H1 (cell line): ENCODE measurements at regions not wholly inside any gene's neighbourhood (a gene's known extent, or its start where the extent isn't known, plus 50 kb on each side); places are given as distances from the start of the nearest gene placed in this dataset.

Experiments
- CTCF ChIA-PET: fragments of 300-600 bp; sonication (Branson Sonifier 250); formaldehyde crosslinking; loops from one replicate; lab custom pipeline; 2021; ENCODE audit not compliant: partially characterized antibody; lab: Charles Lee
- POLR2A ChIA-PET: fragments of 300-600 bp; sonication (Branson Sonifier 250); formaldehyde crosslinking; loops from one replicate; lab custom pipeline; 2021; ENCODE audit warnings: inconsistent platforms; ENCODE audit not compliant: partially characterized antibody; lab: Charles Lee
- DNase-seq, 2 experiments: peaks; one replicate each; pipeline versions ENCODE4 v3.0.0 to v3.0.0-alpha.2; 2010 to 2022; ENCODE audit warnings: low spot score in 2 of 2, low read depth in 1 of 2, mixed read lengths in 1 of 2
- FAIRE-seq: peaks from 2 replicates; lab custom pipeline; 2011; peaks lifted over from hg19 to GRCh38; lab: Jason Lieb, UNC
- H2AFZ ChIP-seq: 2 replicates; pipeline ENCODE4 v1.8.1; 2012; ENCODE audit warnings: low read length, inconsistent platforms
- H2AK5ac ChIP-seq: 2 replicates; pipeline ENCODE4 v1.6.1; 2013; ENCODE audit warnings: low read depth, low read length
- H2BK120ac ChIP-seq: replicated peaks from 2 replicates; pipeline ENCODE3; 2013; ENCODE audit warnings: low read depth, low read length, inconsistent platforms
- H2BK12ac ChIP-seq: 2 replicates; pipeline ENCODE4 v1.6.1; 2013; ENCODE audit warnings: low read depth, low read length
- H2BK15ac ChIP-seq: 2 replicates; pipeline ENCODE4 v1.6.1; 2013; ENCODE audit warnings: low read length
- H2BK20ac ChIP-seq: 2 replicates; pipeline ENCODE4 v1.6.1; 2013; ENCODE audit warnings: low read length
- H2BK5ac ChIP-seq: 2 replicates; pipeline ENCODE4 v1.6.1; 2013; ENCODE audit warnings: low read depth, low read length
- H3K14ac ChIP-seq: 2 replicates; pipeline ENCODE4 v1.6.1; 2013; ENCODE audit warnings: inconsistent platforms; ENCODE audit not compliant: insufficient read length
- H3K18ac ChIP-seq: 2 replicates; pipeline ENCODE4 v1.6.1; 2013; ENCODE audit warnings: low read length; ENCODE audit errors: extremely low read depth
- H3K23ac ChIP-seq: 2 replicates; pipeline ENCODE4 v1.6.1; 2013; ENCODE audit warnings: inconsistent platforms; ENCODE audit not compliant: insufficient read length
- H3K23me2 ChIP-seq: 2 replicates; pipeline ENCODE4 v1.6.1; 2013; ENCODE audit warnings: low read depth, low read length
- H3K27ac ChIP-seq: 2 replicates; pipeline ENCODE4 v1.6.1; 2011; ENCODE audit warnings: low read depth, low read length, inconsistent platforms
- H3K27me3 ChIP-seq, 4 experiments: replicated peaks in 1 of 4; 1 replicate in 1 of 4; 2 replicates in 3 of 4; pipeline versions ENCODE4 v1.6.1 to v1.8.1; 2011 to 2013; ENCODE audit warnings: low read length in 3 of 4, mild to moderate bottlenecking in 3 of 4, inconsistent platforms in 2 of 4, mixed read lengths in 2 of 4, moderate library complexity in 1 of 4; ENCODE audit not compliant: control insufficient read depth in 3 of 4, insufficient read depth in 3 of 4; ENCODE audit errors: extremely low read depth in 1 of 4
- H3K36me3 ChIP-seq, 4 experiments: 2 replicates each; pipeline versions ENCODE4 v1.6.1 to v1.8.1; 2011 to 2013; ENCODE audit warnings: mild to moderate bottlenecking in 4 of 4, low read length in 3 of 4, moderate library complexity in 2 of 4, control low read depth in 1 of 4, inconsistent platforms in 1 of 4; ENCODE audit not compliant: insufficient read depth in 4 of 4, control insufficient read depth in 2 of 4
- H3K4ac ChIP-seq: replicated peaks from 2 replicates; pipeline ENCODE3; 2013; ENCODE audit warnings: low read length, low read depth, mixed read lengths, inconsistent platforms; ENCODE audit not compliant: insufficient read length
- H3K4me1 ChIP-seq, 4 experiments: replicated peaks in 1 of 4; 1 replicate in 1 of 4; 2 replicates in 3 of 4; pipeline versions ENCODE4 v1.6.1 to v1.8.1; 2011 to 2013; ENCODE audit warnings: low read length in 3 of 4, inconsistent platforms in 2 of 4, mixed read lengths in 1 of 4; ENCODE audit not compliant: insufficient read depth in 4 of 4, control insufficient read depth in 3 of 4
- H3K4me2 ChIP-seq, 2 experiments: 2 replicates each; pipeline versions ENCODE4 v1.6.1 to v1.8.1; 2011 to 2013; ENCODE audit warnings: low read depth in 2 of 2, low read length in 2 of 2, control low read depth in 1 of 2, inconsistent platforms in 1 of 2, mild to moderate bottlenecking in 1 of 2; ENCODE audit not compliant: insufficient read depth in 1 of 2
- H3K4me3 ChIP-seq, 4 experiments: fragments of 200-600, 300-600 bp in 1 of 4; sonication (generic), shearing (Covaris generic), sonication (Bioruptor Twin) in 1 of 4; 2 replicates each; pipeline versions ENCODE4 v1.5.1 to v1.8.1; 2011 to 2016; ENCODE audit warnings: low read length in 4 of 4, low read depth in 3 of 4, control low read depth in 2 of 4, inconsistent platforms in 2 of 4, mild to moderate bottlenecking in 2 of 4, mixed read lengths in 1 of 4, moderate library complexity in 1 of 4; ENCODE audit not compliant: insufficient read depth in 2 of 4; ENCODE audit errors: extremely low read depth in 1 of 4
- H3K56ac ChIP-seq: replicated peaks from 2 replicates; pipeline ENCODE3; 2013; ENCODE audit warnings: low read depth, mild to moderate bottlenecking, mixed read lengths, low read length, inconsistent platforms; ENCODE audit not compliant: insufficient read length
- H3K79me1 ChIP-seq: 2 replicates; pipeline ENCODE4 v1.6.1; 2013; ENCODE audit warnings: low read depth, low read length, control low read depth
- H3K79me2 ChIP-seq, 2 experiments: 2 replicates each; pipeline versions ENCODE4 v1.6.1 to v1.8.1; 2012 to 2013; ENCODE audit warnings: low read length in 2 of 2, mild to moderate bottlenecking in 2 of 2, inconsistent platforms in 1 of 2; ENCODE audit not compliant: insufficient read depth in 2 of 2, control insufficient read depth in 1 of 2
- H3K9ac ChIP-seq, 4 experiments: replicated peaks in 1 of 4; 1 replicate in 1 of 4; 2 replicates in 3 of 4; pipeline versions ENCODE4 v1.6.1 to v1.8.1; 2011 to 2013; ENCODE audit warnings: low read depth in 3 of 4, low read length in 3 of 4, control low read depth in 2 of 4, mild to moderate bottlenecking in 2 of 4, moderate library complexity in 2 of 4, inconsistent platforms in 1 of 4; ENCODE audit errors: extremely low read depth in 1 of 4
- H3K9me3 ChIP-seq, 2 experiments: 2 replicates each; pipeline versions ENCODE4 v1.6.1 to v1.8.1; 2012 to 2013; ENCODE audit warnings: mild to moderate bottlenecking in 2 of 2, moderate library complexity in 2 of 2, control low read depth in 1 of 2, inconsistent platforms in 1 of 2, low read depth in 1 of 2, low read length in 1 of 2, mixed read lengths in 1 of 2; ENCODE audit not compliant: insufficient read depth in 2 of 2
- H4K20me1 ChIP-seq, 2 experiments: replicated peaks in 1 of 2; 2 replicates each; pipeline versions ENCODE3 to v1.8.1; 2011 to 2013; ENCODE audit warnings: inconsistent platforms in 2 of 2, low read length in 2 of 2, mild to moderate bottlenecking in 1 of 2; ENCODE audit not compliant: insufficient read depth in 2 of 2, control insufficient read depth in 1 of 2
- H4K5ac ChIP-seq: 2 replicates; pipeline ENCODE4 v1.6.1; 2013; ENCODE audit warnings: low read length, low read depth, mixed read lengths, inconsistent platforms; ENCODE audit not compliant: insufficient read length
- H4K8ac ChIP-seq: 2 replicates; pipeline ENCODE4 v1.8.0; 2013; ENCODE audit warnings: mild to moderate bottlenecking, moderate library complexity, low read length, inconsistent platforms; ENCODE audit not compliant: insufficient read depth; ENCODE audit errors: extremely low read depth
- H4K91ac ChIP-seq: replicated peaks from 2 replicates; pipeline ENCODE3; 2013; ENCODE audit warnings: low read length, mixed read lengths, inconsistent platforms; ENCODE audit not compliant: insufficient read length
- NRF1 ChIP-seq: IDR thresholded peaks from 2 replicates; pipeline ENCODE4 v1.6.1; 2011; ENCODE audit warnings: mild to moderate bottlenecking, low read depth, low read length, improper control_type of control experiment
- WGBS, 2 experiments: shearing (Covaris generic) in 1 of 2; methylation state at CpG; one replicate each; pipeline versions ENCODE4 v1.1.6 to v1.1.7; 2013 to 2015; ENCODE audit warnings: low lambda C conversion rate in 2 of 2, mixed read lengths in 2 of 2, inconsistent platforms in 1 of 2, low coverage in 1 of 2, missing lambda C conversion rate in 1 of 2; ENCODE audit not compliant: insufficient replicate concordance in 2 of 2, insufficient coverage in 1 of 2, insufficient read length in 1 of 2; ENCODE audit errors: extremely low coverage in 1 of 2, missing lambda C conversion rate in 1 of 2; 5-methylcytosine and 5-hydroxymethylcytosine counted together

GRCh38 chr1:78301141-78301540 lies 189.6 kb upstream of the PTGFR start:
- no peaks in the 10 kb centered on the region for H3K27me3 ChIP-seq
- FAIRE-seq (no peak), DNase-seq (no peak)
- ChIA-PET CTCF (interaction anchor here (2.0 kb wide), 1 partner anchor 33 kb away, joined by 9 read pairs; no protein-coding TSS in a partner anchor), POLR2A (no interaction called here)
- H3K9ac ChIP-seq, result no peak overlapping the region
- no peaks in the 10 kb centered on the region for H3K79me1 ChIP-seq
- no peak overlapping the region for H3K4me3 ChIP-seq
- no peak overlapping the region for H3K23ac ChIP-seq
- H3K4me2 ChIP-seq, result no peak overlapping the region
- no peaks in the 10 kb centered on the region for H3K23me2 ChIP-seq
- H3K27ac ChIP-seq, result no peak overlapping the region
- no peak overlapping the region for H4K91ac ChIP-seq
- H2BK5ac ChIP-seq, result no peak overlapping the region
- H3K14ac ChIP-seq, result no peak overlapping the region
- H3K4me1 ChIP-seq, result no peaks in the 10 kb centered on the region
- H3K36me3 ChIP-seq, result no peaks in the 10 kb centered on the region
- no peaks in the 10 kb centered on the region for H3K79me2 ChIP-seq
- H3K56ac ChIP-seq, result no peak overlapping the region
- no peak overlapping the region for H2BK12ac ChIP-seq
- H2AFZ ChIP-seq, result no peak overlapping the region
- no peak overlapping the region for H2BK20ac ChIP-seq
- H2BK120ac ChIP-seq, result no peak overlapping the region
- H2BK15ac ChIP-seq, result no peak overlapping the region
- no peaks in the 10 kb centered on the region for H3K9me3 ChIP-seq
- 90% methylated on average over 5 of the region's 5 CpGs; no CpG with 5 or more reads in 1 of the 2 experiments for WGBS, 2 experiments
- no peak overlapping the region for H2AK5ac ChIP-seq
- H4K20me1 ChIP-seq, result no peaks in the 10 kb centered on the region
- H3K4ac ChIP-seq, result no peak overlapping the region
- no peak overlapping the region for H4K8ac ChIP-seq
- H4K5ac ChIP-seq, result no peak overlapping the region
- no peak overlapping the region for H3K18ac ChIP-seq
- TF ChIP-seq NRF1, result no peak
